Common myeloid progenitor, CD34-positive (primary cell): ENCODE measurements at regions not wholly inside any gene's neighbourhood (a gene's known extent, or its start where the extent isn't known, plus 50 kb on each side); places are given as distances from the start of the nearest gene placed in this dataset.

ENCODE experiments used
- CTCF ChIA-PET: fragments of 350-600 bp; sonication (Branson Sonifier 250); formaldehyde crosslinking; loops from one replicate; lab custom pipeline; 2021; ENCODE audit warnings: antibody characterized with exemption; lab: Charles Lee
- POLR2A ChIA-PET: fragments of 350-600 bp; sonication (Branson Sonifier 250); formaldehyde crosslinking; loops from one replicate; lab custom pipeline; 2021; ENCODE audit warnings: antibody characterized with exemption; lab: Charles Lee
- DNase-seq, 3 donors: peaks; one replicate each; pipeline versions ENCODE4 v3.0.0 to v3.0.0-alpha.2; 2013
- H3K27ac ChIP-seq, 2 experiments: 1 replicate in 1 of 2; 2 replicates in 1 of 2; pipeline ENCODE4 v1.7.0; 2013; ENCODE audit warnings: inconsistent platforms in 2 of 2, low read length in 2 of 2, mild to moderate bottlenecking in 2 of 2, low read depth in 1 of 2, moderate library complexity in 1 of 2; ENCODE audit not compliant: severe bottlenecking in 2 of 2, insufficient read depth in 1 of 2, poor library complexity in 1 of 2
- H3K27me3 ChIP-seq, 5 experiments: replicated peaks in 2 of 5; 1 replicate in 3 of 5; 2 replicates in 2 of 5; pipeline versions ENCODE4 v1.6.1 to v1.7.0; 2013; ENCODE audit warnings: low read length in 4 of 5, mild to moderate bottlenecking in 2 of 5, moderate library complexity in 2 of 5, inconsistent platforms in 1 of 5; ENCODE audit not compliant: insufficient read depth in 5 of 5, control insufficient read depth in 4 of 5
- H3K36me3 ChIP-seq, 4 experiments: 1 replicate in 2 of 4; 2 replicates in 2 of 4; pipeline versions ENCODE4 v1.6.1 to v1.7.0; 2013; ENCODE audit warnings: low read length in 3 of 4, control low read depth in 1 of 4, mild to moderate bottlenecking in 1 of 4; ENCODE audit not compliant: control insufficient read depth in 4 of 4, insufficient read depth in 4 of 4
- H3K4me1 ChIP-seq, 4 experiments: 1 replicate in 3 of 4; 2 replicates in 1 of 4; pipeline versions ENCODE4 v1.6.1 to v1.7.1; 2013; ENCODE audit warnings: low read length in 3 of 4, mild to moderate bottlenecking in 3 of 4, control low read depth in 1 of 4, inconsistent platforms in 1 of 4, moderate library complexity in 1 of 4; ENCODE audit not compliant: control insufficient read depth in 4 of 4, insufficient read depth in 4 of 4; ENCODE audit errors: control extremely low read depth in 1 of 4
- H3K4me3 ChIP-seq, 7 experiments: 1 replicate in 4 of 7; 2 replicates in 3 of 7; pipeline versions ENCODE4 v1.5.1 to v1.7.0; 2013; ENCODE audit warnings: mild to moderate bottlenecking in 7 of 7, low read length in 6 of 7, moderate library complexity in 6 of 7, inconsistent platforms in 2 of 7, low read depth in 2 of 7, control low read depth in 1 of 7; ENCODE audit not compliant: insufficient read depth in 4 of 7, control insufficient read depth in 1 of 7; ENCODE audit errors: extremely low read depth in 1 of 7
- H3K9me3 ChIP-seq, 5 experiments: 1 replicate in 4 of 5; 2 replicates in 1 of 5; pipeline versions ENCODE4 v1.6.1 to v1.7.1; 2013; ENCODE audit warnings: low read length in 4 of 5, mild to moderate bottlenecking in 2 of 5, inconsistent platforms in 1 of 5, low read depth in 1 of 5, moderate library complexity in 1 of 5; ENCODE audit not compliant: control insufficient read depth in 4 of 5, insufficient read depth in 2 of 5; ENCODE audit errors: control extremely low read depth in 1 of 5
- WGBS: methylation state at CpG from one replicate; pipeline ENCODE4 v1.1.5; 2013; ENCODE audit not compliant: insufficient coverage; 5-methylcytosine and 5-hydroxymethylcytosine counted together

DNA sequence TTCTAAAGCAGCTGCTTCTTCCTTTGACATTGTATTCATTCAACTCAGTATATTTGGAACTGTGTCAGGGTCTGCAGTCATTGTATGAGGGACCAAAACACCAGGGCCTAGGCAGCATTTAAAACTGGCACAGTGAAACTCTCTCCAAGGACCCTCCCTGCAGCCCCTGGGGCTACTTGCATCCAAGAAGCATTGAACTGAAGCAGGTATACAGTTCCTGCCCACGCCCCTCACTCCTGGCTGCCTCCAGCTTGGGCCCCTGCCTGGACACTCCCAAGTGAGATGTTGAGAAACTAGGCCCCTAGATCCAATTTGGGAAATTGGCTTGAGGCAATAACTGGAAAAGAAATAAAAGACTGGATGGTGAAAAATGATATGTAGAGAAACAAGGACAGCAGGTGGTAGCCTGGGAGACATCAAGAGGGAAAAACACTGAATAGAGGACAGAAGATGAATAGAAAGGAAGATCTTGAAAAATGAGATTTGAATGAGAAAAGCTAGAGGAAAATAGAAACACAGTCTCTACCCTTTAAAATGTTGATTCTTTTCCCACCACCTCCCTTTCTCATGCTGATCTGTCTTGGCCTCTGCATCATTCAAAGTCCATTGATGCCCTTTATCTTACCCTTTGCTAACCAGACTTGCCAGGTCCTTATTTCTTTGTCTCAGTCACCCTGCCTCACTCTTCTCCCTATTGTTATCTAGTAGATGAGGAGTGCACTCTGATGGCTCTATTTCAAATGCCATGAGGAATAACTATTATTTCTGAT is 368.8 kb upstream of the CDH8 start:
- no peak for DNase-seq
- H3K27ac ChIP-seq, result no peak overlapping the region
- H3K27me3 ChIP-seq, result no peaks in the 10 kb centered on the region
- H3K36me3 ChIP-seq, result no peaks in the 10 kb centered on the region
- H3K4me3 ChIP-seq, result no peak overlapping the region
- CTCF ChIA-PET, result no interaction called here
- POLR2A ChIA-PET, result no interaction called here
- 80% methylated on average over 1 of the region's 1 CpG for WGBS
- H3K9me3 ChIP-seq, result no peaks in the 10 kb centered on the region
- no peaks in the 10 kb centered on the region for H3K4me1 ChIP-seq

DNA sequence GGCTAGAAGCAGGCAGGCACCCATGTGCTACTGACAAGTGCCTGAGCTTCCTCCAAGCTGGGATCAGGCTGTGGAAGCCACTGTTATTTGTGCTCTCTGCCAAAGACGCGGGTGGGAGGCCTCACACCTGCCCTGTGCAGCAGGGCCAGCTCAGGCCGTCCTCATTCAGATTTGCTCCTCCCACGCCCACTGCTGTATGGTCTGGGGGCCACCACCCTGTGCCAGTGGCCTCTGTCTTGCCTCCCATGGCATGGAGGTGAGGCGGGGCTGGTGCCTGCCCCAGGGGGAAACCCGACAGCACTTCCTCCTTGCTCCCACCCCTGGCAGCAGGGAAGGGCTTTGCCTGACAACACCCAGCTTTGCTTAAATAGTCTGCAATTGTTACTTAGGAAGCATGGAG is 356.5 kb upstream of the CDH8 start:
- H3K4me1 ChIP-seq, result no peaks in the 10 kb centered on the region
- H3K27ac ChIP-seq, result no peak overlapping the region
- H3K4me3 ChIP-seq, result no peak overlapping the region
- ChIA-PET CTCF (no interaction called here), POLR2A (no interaction called here)
- H3K27me3 ChIP-seq, result no peaks in the 10 kb centered on the region
- H3K9me3 ChIP-seq, result no peaks in the 10 kb centered on the region
- DNase-seq, result no peak
- WGBS, result 98% methylated on average over 6 of the region's 6 CpGs
- H3K36me3 ChIP-seq, result no peaks in the 10 kb centered on the region

DNA sequence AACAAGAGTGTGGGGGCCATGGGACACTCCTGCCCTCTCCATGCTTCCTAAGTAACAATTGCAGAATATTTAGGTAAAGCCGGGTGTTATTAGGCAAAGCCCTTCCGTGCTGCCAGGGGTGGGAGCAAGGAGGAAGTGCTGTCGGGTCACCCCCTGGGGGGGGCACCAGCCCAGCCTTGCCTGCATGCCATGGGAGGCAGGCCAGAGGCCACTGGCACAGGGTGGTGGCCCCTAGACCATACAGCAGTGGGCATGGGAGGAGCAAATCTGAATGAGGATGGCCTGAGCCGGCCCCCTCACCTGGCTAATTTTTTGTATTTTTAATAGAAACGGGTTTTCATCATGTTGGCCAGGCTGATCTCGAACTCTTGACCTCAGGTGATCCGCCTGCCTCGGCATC is 355.7 kb upstream of the CDH8 start:
- 99% methylated on average over 8 of the region's 8 CpGs for WGBS
- no peak overlapping the region for H3K27ac ChIP-seq
- H3K4me3 ChIP-seq, result no peak overlapping the region
- no peaks in the 10 kb centered on the region for H3K36me3 ChIP-seq
- ChIA-PET POLR2A (no interaction called here), CTCF (no interaction called here)
- H3K4me1 ChIP-seq, result no peaks in the 10 kb centered on the region
- no peaks in the 10 kb centered on the region for H3K27me3 ChIP-seq
- no peak for DNase-seq
- no peaks in the 10 kb centered on the region for H3K9me3 ChIP-seq

DNA sequence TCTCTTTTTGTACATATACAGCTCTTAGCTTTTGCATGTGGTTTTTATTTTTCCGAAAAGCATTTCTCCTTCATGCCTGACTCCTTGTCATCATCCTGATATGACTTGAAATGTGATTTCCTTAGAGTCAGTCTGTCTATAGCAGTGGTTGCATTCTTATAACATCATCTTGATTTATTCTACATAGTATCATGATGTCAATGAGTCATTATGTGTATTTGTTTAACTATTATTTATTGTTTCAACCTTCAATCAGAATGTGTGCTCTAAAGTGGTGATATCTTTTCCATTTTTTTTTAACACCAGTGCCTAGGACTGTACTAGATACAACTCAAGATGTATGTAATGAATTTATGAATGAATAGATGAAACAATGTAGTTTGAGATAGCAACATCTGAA is 354.9 kb upstream of the CDH8 start:
- no peaks in the 10 kb centered on the region for H3K36me3 ChIP-seq
- no peaks in the 10 kb centered on the region for H3K27me3 ChIP-seq
- H3K4me3 ChIP-seq, result no peak overlapping the region
- ChIA-PET CTCF (no interaction called here), POLR2A (no interaction called here)
- H3K9me3 ChIP-seq, result no peaks in the 10 kb centered on the region
- H3K4me1 ChIP-seq, result no peaks in the 10 kb centered on the region
- no peak overlapping the region for H3K27ac ChIP-seq
- no CpG with 5 or more reads among the region's 1 CpG for WGBS
- DNase-seq, result no peak

DNA sequence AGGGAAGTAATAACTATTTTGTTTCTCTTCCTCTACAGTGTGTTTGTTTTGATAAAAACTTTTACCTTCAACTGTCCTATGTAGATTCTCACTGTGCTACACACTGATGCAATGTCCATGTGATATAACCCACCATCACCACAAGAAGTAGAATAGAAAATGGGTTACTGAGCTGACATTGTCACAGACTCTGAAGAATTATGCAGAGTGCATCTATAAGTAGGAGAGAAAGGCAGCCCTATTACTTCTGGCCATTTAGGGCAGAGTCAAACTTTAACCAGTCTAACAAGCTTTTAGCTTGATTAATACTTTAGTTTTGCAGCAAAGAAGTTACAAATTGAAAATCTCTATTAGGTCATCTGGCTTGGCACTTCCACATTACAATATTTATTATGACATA is 354.0 kb upstream of the CDH8 start:
- ChIA-PET POLR2A (no interaction called here), CTCF (no interaction called here)
- Histone ChIP-seq H3K4me3 (no peak overlapping the region), H3K27ac (no peak overlapping the region), H3K36me3 (no peaks in the 10 kb centered on the region), H3K9me3 (no peaks in the 10 kb centered on the region), H3K4me1 (no peaks in the 10 kb centered on the region), H3K27me3 (no peaks in the 10 kb centered on the region)
- no peak for DNase-seq

DNA sequence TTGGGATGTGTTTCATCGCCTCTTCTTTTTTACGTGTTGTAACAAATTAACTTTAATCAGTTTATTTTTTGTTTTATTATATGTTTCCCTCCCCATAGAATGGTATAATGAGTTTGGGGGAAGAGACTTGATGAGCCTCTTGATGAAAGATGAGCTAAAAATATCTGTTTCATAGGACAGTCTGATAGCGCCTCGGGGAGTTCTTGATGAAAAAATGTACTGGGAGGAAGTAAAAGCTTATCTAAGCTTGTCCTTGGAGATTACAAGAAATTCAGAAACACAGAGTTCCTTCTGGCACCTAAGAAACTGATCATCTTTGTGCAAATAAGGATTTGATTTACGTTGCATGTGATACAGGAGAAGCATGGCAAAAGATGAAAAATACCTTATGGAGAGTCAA is 350.2 kb upstream of the CDH8 start:
- Histone ChIP-seq H3K4me3 (no peak overlapping the region), H3K9me3 (no peaks in the 10 kb centered on the region), H3K4me1 (no peaks in the 10 kb centered on the region), H3K27me3 (no peaks in the 10 kb centered on the region), H3K36me3 (no peaks in the 10 kb centered on the region), H3K27ac (no peak overlapping the region)
- ChIA-PET CTCF (no interaction called here), POLR2A (no interaction called here)
- DNase-seq, result no peak
- WGBS, result 80% methylated on average over 3 of the region's 5 CpGs

DNA sequence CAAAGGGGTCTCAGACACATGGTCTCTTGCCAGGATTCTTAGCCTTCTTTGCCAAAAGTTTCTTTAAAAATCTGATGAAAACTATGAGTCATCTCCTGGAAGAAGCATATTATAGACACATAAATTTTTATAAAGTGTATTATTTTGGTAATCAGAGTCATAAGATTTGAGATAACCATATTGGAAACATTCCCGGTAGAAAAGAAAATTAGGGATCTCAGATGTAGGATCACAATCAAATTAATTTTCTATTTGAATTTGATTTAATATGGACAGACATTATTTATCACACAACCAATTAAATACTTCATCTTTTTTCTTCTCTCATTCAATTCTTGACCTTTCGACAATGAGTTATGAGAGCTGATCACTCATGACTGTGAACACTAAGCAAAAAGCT is 347.7 kb upstream of the CDH8 start:
- H3K4me3 ChIP-seq, result no peak overlapping the region
- ChIA-PET POLR2A (no interaction called here), CTCF (no interaction called here)
- no peaks in the 10 kb centered on the region for H3K27me3 ChIP-seq
- H3K9me3 ChIP-seq, result no peaks in the 10 kb centered on the region
- WGBS, result no CpG with 5 or more reads among the region's 2 CpGs
- no peak for DNase-seq
- no peaks in the 10 kb centered on the region for H3K4me1 ChIP-seq
- H3K36me3 ChIP-seq, result no peaks in the 10 kb centered on the region
- H3K27ac ChIP-seq, result no peak overlapping the region
